GM06990 (cell line): ENCODE measurements at regions not wholly inside any gene's neighbourhood (a gene's known extent, or its start where the extent isn't known, plus 50 kb on each side); places are given as distances from the start of the nearest gene placed in this dataset.

Experiments
- DNase-seq: peaks from one replicate; pipeline ENCODE4 v3.0.0-alpha.2; 2011; ENCODE audit not compliant: insufficient read length; ENCODE audit errors: extremely low read depth
- H3K27me3 ChIP-seq: replicated peaks from 2 replicates; pipeline ENCODE4 v1.6.0; 2011; ENCODE audit warnings: low read length; ENCODE audit not compliant: control insufficient read depth, insufficient read depth
- H3K36me3 ChIP-seq: 2 replicates; pipeline ENCODE4 v1.5.1; 2011; ENCODE audit warnings: low read length; ENCODE audit not compliant: control insufficient read depth, insufficient read depth
- H3K4me3 ChIP-seq: replicated peaks from 2 replicates; pipeline ENCODE4 v1.5.1; 2011; ENCODE audit warnings: low read depth, mild to moderate bottlenecking, control low read depth, low read length
- TF ChIP-seq, protein P1 (sequence below): IDR thresholded peaks from 2 replicates; pipeline ENCODE4 v1.5.1; 2011; ENCODE audit warnings: low read length, control low read depth, mild to moderate bottlenecking, inconsistent platforms; ENCODE audit not compliant: insufficient read depth, poor library complexity, severe bottlenecking

GRCh38 chr2:16855183-16855582 is 189.5 kb upstream of the CYRIA start:
- TF ChIP-seq, protein P1, sequence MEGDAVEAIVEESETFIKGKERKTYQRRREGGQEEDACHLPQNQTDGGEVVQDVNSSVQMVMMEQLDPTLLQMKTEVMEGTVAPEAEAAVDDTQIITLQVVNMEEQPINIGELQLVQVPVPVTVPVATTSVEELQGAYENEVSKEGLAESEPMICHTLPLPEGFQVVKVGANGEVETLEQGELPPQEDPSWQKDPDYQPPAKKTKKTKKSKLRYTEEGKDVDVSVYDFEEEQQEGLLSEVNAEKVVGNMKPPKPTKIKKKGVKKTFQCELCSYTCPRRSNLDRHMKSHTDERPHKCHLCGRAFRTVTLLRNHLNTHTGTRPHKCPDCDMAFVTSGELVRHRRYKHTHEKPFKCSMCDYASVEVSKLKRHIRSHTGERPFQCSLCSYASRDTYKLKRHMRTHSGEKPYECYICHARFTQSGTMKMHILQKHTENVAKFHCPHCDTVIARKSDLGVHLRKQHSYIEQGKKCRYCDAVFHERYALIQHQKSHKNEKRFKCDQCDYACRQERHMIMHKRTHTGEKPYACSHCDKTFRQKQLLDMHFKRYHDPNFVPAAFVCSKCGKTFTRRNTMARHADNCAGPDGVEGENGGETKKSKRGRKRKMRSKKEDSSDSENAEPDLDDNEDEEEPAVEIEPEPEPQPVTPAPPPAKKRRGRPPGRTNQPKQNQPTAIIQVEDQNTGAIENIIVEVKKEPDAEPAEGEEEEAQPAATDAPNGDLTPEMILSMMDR, result no peak
- no peaks in the 10 kb centered on the region for H3K27me3 ChIP-seq

DNA sequence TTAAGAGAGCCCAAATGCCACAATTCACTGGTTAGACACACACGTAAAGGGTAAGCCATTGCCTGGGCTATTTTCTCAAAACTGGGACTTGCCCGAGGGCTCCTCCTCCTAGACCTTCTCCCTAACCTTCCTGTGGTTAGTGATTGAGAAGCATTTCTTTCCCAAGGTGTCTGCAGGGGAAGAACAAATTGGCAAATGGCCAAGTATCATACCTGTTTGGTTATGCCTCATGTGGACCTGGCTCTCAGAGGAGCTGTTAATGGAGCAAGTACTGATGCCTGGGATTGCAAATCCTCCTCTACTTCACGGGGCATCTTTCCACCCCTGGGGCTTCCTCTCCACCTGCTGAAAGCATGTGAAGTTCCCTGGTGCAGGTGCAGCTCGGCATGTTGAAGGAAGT is 187.5 kb upstream of the CYRIA start:
- TF ChIP-seq, protein P1, result no peak
- Histone ChIP-seq H3K36me3 (no peaks in the 10 kb centered on the region), H3K27me3 (no peaks in the 10 kb centered on the region), H3K4me3 (no peak overlapping the region)
- DNase-seq, result no peak

More at GRCh38 chr2:16855183-16855582, 189.5 kb upstream of the CYRIA start:
- no peak for DNase-seq
- Histone ChIP-seq H3K36me3 (no peaks in the 10 kb centered on the region), H3K4me3 (no peak overlapping the region)

- TF ChIP-seq, protein P1, result no peak
- Histone ChIP-seq H3K27me3 (no peaks in the 10 kb centered on the region), H3K36me3 (no peaks in the 10 kb centered on the region), H3K4me3 (no peak overlapping the region)
- no peak for DNase-seq
Measured at GRCh38 chr2:16852651-16853050, 187.0 kb upstream of the CYRIA start.

DNA sequence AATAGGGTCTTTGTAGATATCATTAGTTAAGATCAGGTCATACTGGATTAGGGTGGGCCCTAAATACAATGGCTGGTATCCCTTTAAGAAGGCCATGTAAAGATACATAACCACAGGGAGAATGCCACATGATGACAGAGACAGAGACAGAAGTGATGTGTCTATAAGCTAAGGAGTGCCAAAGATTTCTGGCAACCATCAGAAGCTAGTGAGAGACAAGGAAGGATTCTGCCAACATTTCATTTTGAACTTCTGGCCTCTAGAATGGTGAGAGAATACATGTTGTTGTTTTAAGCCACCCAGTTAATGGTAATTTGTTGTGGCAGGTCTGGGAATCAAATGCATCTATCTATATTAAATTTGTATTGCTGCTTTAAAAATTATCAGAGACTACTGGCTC is 185.5 kb upstream of the CYRIA start:
- Histone ChIP-seq H3K4me3 (no peak overlapping the region), H3K36me3 (no peaks in the 10 kb centered on the region), H3K27me3 (no peaks in the 10 kb centered on the region)
- TF ChIP-seq, protein P1, result no peak
- no peak for DNase-seq

DNA sequence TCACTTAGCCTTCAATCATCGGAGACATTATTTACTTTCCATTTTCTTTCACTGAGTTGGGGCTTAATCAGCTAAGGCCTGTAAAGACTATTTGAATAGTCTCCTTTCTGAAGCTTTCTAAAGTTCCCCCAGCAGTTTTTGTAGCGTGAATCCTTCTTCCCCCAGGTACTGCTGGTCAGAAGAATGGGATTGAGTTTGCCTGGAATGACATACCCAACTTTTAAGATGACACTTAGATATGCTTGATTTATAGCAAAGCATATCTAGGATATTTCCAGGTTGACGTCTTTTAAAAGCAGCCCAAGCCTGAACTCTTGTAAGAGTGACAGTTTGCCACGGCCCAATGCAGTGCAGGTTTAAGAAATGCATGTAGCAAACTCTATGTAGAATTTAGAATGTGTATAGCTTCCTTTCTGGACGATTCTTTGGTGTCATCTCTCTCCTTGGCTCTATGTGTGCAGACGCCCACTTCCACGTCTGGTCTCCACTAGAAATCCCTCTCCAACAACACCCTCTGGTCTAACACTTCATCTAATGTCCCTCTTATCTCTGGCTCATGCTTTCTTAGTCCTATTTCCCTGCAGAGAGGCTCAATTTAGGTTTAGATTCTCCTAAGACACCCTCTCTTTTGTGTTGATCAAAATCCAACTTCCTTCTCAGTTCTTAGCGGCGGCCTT is 175.0 kb upstream of the CYRIA start:
- Histone ChIP-seq H3K4me3 (no peak overlapping the region), H3K27me3 (no peaks in the 10 kb centered on the region), H3K36me3 (no peaks in the 10 kb centered on the region)
- no peak for DNase-seq
- TF ChIP-seq, protein P1, result no peak

DNA sequence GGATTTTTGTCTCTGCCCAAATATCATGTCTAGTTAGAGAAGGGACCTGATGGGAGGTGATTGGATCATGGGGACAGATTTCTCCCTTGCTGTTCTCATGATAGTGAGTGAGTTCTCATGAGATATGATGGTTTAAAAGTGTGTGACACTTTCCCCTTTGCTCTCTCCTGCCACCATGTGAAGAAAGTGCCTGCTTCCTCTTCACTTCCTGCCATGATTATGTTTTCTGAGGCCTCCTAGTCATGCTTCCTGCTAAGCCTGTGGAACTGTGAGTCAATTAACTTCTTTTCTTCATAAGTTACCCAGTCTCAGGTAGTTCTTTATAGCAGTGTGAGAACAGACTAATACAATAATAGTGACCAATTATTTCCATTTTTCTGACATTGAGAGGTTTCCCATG is 167.3 kb upstream of the CYRIA start:
- Histone ChIP-seq H3K27me3 (no peaks in the 10 kb centered on the region), H3K4me3 (no peak overlapping the region), H3K36me3 (no peaks in the 10 kb centered on the region)
- DNase-seq, result no peak
- TF ChIP-seq, protein P1, result no peak
